H9 (cell line): ENCODE measurements at regions not wholly inside any gene's neighbourhood (a gene's known extent, or its start where the extent isn't known, plus 50 kb on each side); places are given as distances from the start of the nearest gene placed in this dataset.

Experiments used
- DNase-seq: peaks from one replicate; pipeline ENCODE4 v3.0.0-alpha.2; 2017
- H2AFZ ChIP-seq: one replicate; pipeline ENCODE4 v1.6.1; 2013; ENCODE audit warnings: mild to moderate bottlenecking, low read length, control low read depth, moderate library complexity
- H2AK5ac ChIP-seq: 2 replicates; pipeline ENCODE4 v1.6.1; 2013; ENCODE audit warnings: low read length, control low read depth, mixed read lengths; ENCODE audit not compliant: insufficient read length
- H2BK120ac ChIP-seq: one replicate; pipeline ENCODE4 v1.6.1; 2013; ENCODE audit warnings: low read depth, mild to moderate bottlenecking, low read length, control low read depth, inconsistent platforms; ENCODE audit not compliant: poor library complexity, severe bottlenecking
- H2BK12ac ChIP-seq: 2 replicates; pipeline ENCODE4 v1.6.1; 2013; ENCODE audit warnings: low read length, control low read depth, mixed read lengths, low read depth; ENCODE audit not compliant: insufficient read length
- H2BK15ac ChIP-seq: 2 replicates; pipeline ENCODE4 v1.6.1; 2013; ENCODE audit warnings: low read depth, low read length, control low read depth
- H2BK20ac ChIP-seq: one replicate; pipeline ENCODE4 v1.6.1; 2013; ENCODE audit warnings: low read depth, mild to moderate bottlenecking, low read length, control low read depth, inconsistent platforms; ENCODE audit not compliant: poor library complexity, severe bottlenecking
- H2BK5ac ChIP-seq: 2 replicates; pipeline ENCODE4 v1.6.1; 2013; ENCODE audit warnings: low read length, control low read depth, mixed read lengths; ENCODE audit not compliant: insufficient read length
- H3K14ac ChIP-seq: 2 replicates; pipeline ENCODE4 v1.6.1; 2013; ENCODE audit warnings: low read length, control low read depth; ENCODE audit not compliant: insufficient read depth
- H3K18ac ChIP-seq: 2 replicates; pipeline ENCODE4 v1.6.1; 2013; ENCODE audit warnings: low read depth, mild to moderate bottlenecking, mixed read lengths, low read length, control low read depth; ENCODE audit not compliant: insufficient read length
- H3K23ac ChIP-seq: 2 replicates; pipeline ENCODE4 v1.6.1; 2013; ENCODE audit warnings: low read length, control low read depth, mixed read lengths, low read depth; ENCODE audit not compliant: insufficient read length
- H3K23me2 ChIP-seq: 2 replicates; pipeline ENCODE4 v1.6.1; 2013; ENCODE audit warnings: low read depth, mild to moderate bottlenecking, mixed read lengths, low read length, control low read depth; ENCODE audit not compliant: insufficient read length, poor library complexity, severe bottlenecking
- H3K27ac ChIP-seq: 2 replicates; pipeline ENCODE4 v1.5.1; 2013; ENCODE audit warnings: low read length, control low read depth, mixed read lengths, low read depth; ENCODE audit not compliant: insufficient read length
- H3K27me3 ChIP-seq: 2 replicates; pipeline ENCODE4 v1.6.1; 2013; ENCODE audit warnings: low read length, control low read depth, inconsistent platforms; ENCODE audit not compliant: insufficient read depth
- H3K4ac ChIP-seq: 2 replicates; pipeline ENCODE4 v1.6.1; 2013; ENCODE audit warnings: low read depth, mild to moderate bottlenecking, control low read depth, inconsistent platforms, low read length, moderate library complexity
- H3K4me1 ChIP-seq: 2 replicates; pipeline ENCODE4 v1.6.1; 2013; ENCODE audit warnings: low read length, control low read depth, inconsistent platforms; ENCODE audit not compliant: insufficient read depth
- H3K4me2 ChIP-seq: 2 replicates; pipeline ENCODE4 v1.6.1; 2013; ENCODE audit warnings: low read length, control low read depth, mixed read lengths; ENCODE audit not compliant: insufficient read length, insufficient read depth
- H3K56ac ChIP-seq: 2 replicates; pipeline ENCODE4 v1.6.1; 2013; ENCODE audit warnings: low read depth, mild to moderate bottlenecking, mixed read lengths, low read length, control low read depth; ENCODE audit not compliant: insufficient read length
- H3K79me1 ChIP-seq: 2 replicates; pipeline ENCODE4 v1.6.1; 2013; ENCODE audit warnings: low read depth, mild to moderate bottlenecking, moderate library complexity, low read length, control low read depth, inconsistent platforms; ENCODE audit not compliant: insufficient read depth, poor library complexity, severe bottlenecking
- H3K79me2 ChIP-seq: 2 replicates; pipeline ENCODE4 v1.6.1; 2013; ENCODE audit warnings: low read length, control low read depth, inconsistent platforms; ENCODE audit not compliant: insufficient read depth
- H3K9ac ChIP-seq: 2 replicates; pipeline ENCODE4 v1.6.1; 2013; ENCODE audit warnings: low read length, control low read depth, mixed read lengths; ENCODE audit not compliant: insufficient read length; ENCODE audit errors: extremely low read depth
- H3K9me3 ChIP-seq: one replicate; pipeline ENCODE4 v1.6.1; 2013; ENCODE audit warnings: low read depth, low read length, inconsistent platforms; ENCODE audit not compliant: control insufficient read depth
- H3T11ph ChIP-seq: one replicate; pipeline ENCODE4 v1.6.1; 2013; ENCODE audit warnings: mild to moderate bottlenecking, low read length, control low read depth, inconsistent platforms
- H4K20me1 ChIP-seq: one replicate; pipeline ENCODE4 v1.6.1; 2013; ENCODE audit not compliant: control insufficient read depth, insufficient read length, insufficient read depth
- H4K5ac ChIP-seq: 2 replicates; pipeline ENCODE4 v1.6.1; 2013; ENCODE audit warnings: low read depth, mild to moderate bottlenecking, mixed read lengths, low read length, control low read depth; ENCODE audit not compliant: insufficient read length
- H4K8ac ChIP-seq: replicated peaks from 2 replicates; pipeline ENCODE4 v1.6.1; 2013; ENCODE audit warnings: low read length, control low read depth, mixed read lengths, low read depth; ENCODE audit not compliant: insufficient read length
- H4K91ac ChIP-seq: 2 replicates; pipeline ENCODE4 v1.6.1; 2013; ENCODE audit warnings: low read depth, mild to moderate bottlenecking, moderate library complexity, mixed read lengths, low read length, control low read depth; ENCODE audit not compliant: insufficient read length
- H3K27ac Mint-ChIP-seq, 3 experiments: 2 replicates in 2 of 3; 3 replicates in 1 of 3; pipeline ENCODE4 v1.8.0; 2020 to 2021; ENCODE audit warnings: mixed read lengths in 3 of 3, mild to moderate bottlenecking in 1 of 3, moderate library complexity in 1 of 3
- H3K27me3 Mint-ChIP-seq: 2 replicates; pipeline ENCODE4 v1.8.0; 2021; ENCODE audit warnings: low read depth, mild to moderate bottlenecking, moderate library complexity, mixed read lengths
- H3K36me3 Mint-ChIP-seq, 3 experiments: 2 replicates in 2 of 3; 3 replicates in 1 of 3; pipeline ENCODE4 v1.8.0; 2020 to 2021; ENCODE audit warnings: low read depth in 3 of 3, mixed read lengths in 3 of 3; ENCODE audit not compliant: insufficient read depth in 1 of 3
- H3K4me1 Mint-ChIP-seq, 2 experiments: 2 replicates each; pipeline ENCODE4 v1.8.0; 2020; ENCODE audit warnings: mixed read lengths in 2 of 2
- H3K4me3 Mint-ChIP-seq, 2 experiments: 2 replicates in 1 of 2; 3 replicates in 1 of 2; pipeline ENCODE4 v1.8.0; 2020 to 2021; ENCODE audit warnings: mild to moderate bottlenecking in 2 of 2, mixed read lengths in 2 of 2, moderate library complexity in 1 of 2
- H3K9me3 Mint-ChIP-seq, 2 experiments: 2 replicates in 1 of 2; 3 replicates in 1 of 2; pipeline ENCODE4 v1.8.0; 2020; ENCODE audit warnings: mild to moderate bottlenecking in 2 of 2, mixed read lengths in 2 of 2, moderate library complexity in 1 of 2
- WGBS: extraction: QIAGEN DNeasy Blood & Tissue Kit; methylation state at CpG from one replicate; pipeline ENCODE4 v1.1.7; 2013; ENCODE audit warnings: missing lambda C conversion rate, low lambda C conversion rate, mixed read lengths; ENCODE audit not compliant: insufficient read length; ENCODE audit errors: extremely low coverage; 5-methylcytosine and 5-hydroxymethylcytosine counted together
- TF ChIP-seq, protein P1 (sequence below): fragments of 200-600 bp; sonication (generic); conservative IDR thresholded peaks from 3 replicates; pipeline ENCODE4 v1.8.0; 2021; ENCODE audit warnings: antibody characterized with exemption, mild to moderate bottlenecking

DNA sequence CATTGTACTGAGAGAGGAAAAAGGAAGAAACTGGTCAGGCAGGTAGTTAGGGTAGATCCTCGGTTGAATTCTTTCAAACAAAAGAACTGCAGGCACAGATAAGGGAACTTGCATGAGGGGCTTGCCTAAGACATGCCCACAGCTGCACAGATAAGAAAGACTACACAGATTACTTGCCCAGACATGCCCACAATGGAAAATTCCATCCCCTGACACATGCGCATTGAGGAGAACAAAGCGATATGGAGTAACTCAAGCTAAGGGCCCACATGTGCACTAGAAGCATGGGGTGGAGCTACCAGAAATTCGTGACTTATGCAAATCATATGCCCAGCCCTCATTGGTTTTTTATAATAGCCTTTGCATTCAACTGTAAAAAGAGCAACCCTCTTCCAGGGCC lies 181.3 kb upstream of the ZNF521 start:
- H2BK15ac ChIP-seq: no peak overlapping the region
- no peaks in the 10 kb centered on the region for H3K9me3 ChIP-seq
- no peaks in the 10 kb centered on the region for H3K23me2 ChIP-seq
- H4K91ac ChIP-seq: no peak overlapping the region
- peak; percentile 30 for DNase-seq
- Mint-ChIP-seq H3K36me3 (peaks cover 0 to 21% (median 16%) of the 10 kb centered on the region in 3 experiments; a peak in 4 of 7 replicates), H3K9me3 (peaks cover 0 to 20% of the 10 kb centered on the region in 2 experiments; a peak in 2 of 5 replicates), H3K27ac (peak overlapping the region in 1 of 3 experiments; percentile 63; a peak in 2 of 7 replicates), H3K4me3 (no peak overlapping the region), H3K27me3 (peaks cover 2% of the 10 kb centered on the region; the same call in 1 of the 2 replicates), H3K4me1 (peaks cover 0 to 2% of the 10 kb centered on the region in 2 experiments; a peak in 1 of 4 replicates)
- no peak overlapping the region for H3T11ph ChIP-seq
- H3K18ac ChIP-seq: no peak overlapping the region
- H3K9ac ChIP-seq: no peak overlapping the region
- no peaks in the 10 kb centered on the region for H3K27me3 ChIP-seq
- H3K56ac ChIP-seq: no peak overlapping the region
- peak overlapping the region; percentile 57 for H2BK120ac ChIP-seq
- H3K4ac ChIP-seq: no peak overlapping the region
- H3K4me2 ChIP-seq: no peak overlapping the region
- H3K14ac ChIP-seq: no peak overlapping the region
- H4K8ac ChIP-seq: no peak overlapping the region
- peak overlapping the region; percentile 62 for H2AFZ ChIP-seq
- no peak overlapping the region for H3K23ac ChIP-seq
- TF ChIP-seq, protein P1, sequence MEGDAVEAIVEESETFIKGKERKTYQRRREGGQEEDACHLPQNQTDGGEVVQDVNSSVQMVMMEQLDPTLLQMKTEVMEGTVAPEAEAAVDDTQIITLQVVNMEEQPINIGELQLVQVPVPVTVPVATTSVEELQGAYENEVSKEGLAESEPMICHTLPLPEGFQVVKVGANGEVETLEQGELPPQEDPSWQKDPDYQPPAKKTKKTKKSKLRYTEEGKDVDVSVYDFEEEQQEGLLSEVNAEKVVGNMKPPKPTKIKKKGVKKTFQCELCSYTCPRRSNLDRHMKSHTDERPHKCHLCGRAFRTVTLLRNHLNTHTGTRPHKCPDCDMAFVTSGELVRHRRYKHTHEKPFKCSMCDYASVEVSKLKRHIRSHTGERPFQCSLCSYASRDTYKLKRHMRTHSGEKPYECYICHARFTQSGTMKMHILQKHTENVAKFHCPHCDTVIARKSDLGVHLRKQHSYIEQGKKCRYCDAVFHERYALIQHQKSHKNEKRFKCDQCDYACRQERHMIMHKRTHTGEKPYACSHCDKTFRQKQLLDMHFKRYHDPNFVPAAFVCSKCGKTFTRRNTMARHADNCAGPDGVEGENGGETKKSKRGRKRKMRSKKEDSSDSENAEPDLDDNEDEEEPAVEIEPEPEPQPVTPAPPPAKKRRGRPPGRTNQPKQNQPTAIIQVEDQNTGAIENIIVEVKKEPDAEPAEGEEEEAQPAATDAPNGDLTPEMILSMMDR: no peak
- H2AK5ac ChIP-seq: no peak overlapping the region
- no CpG with 5 or more reads among the region's 4 CpGs for WGBS
- H3K27ac ChIP-seq: no peak overlapping the region
- no peak overlapping the region for H4K5ac ChIP-seq
- H4K20me1 ChIP-seq: no peaks in the 10 kb centered on the region
- H2BK12ac ChIP-seq: no peak overlapping the region
- no peaks in the 10 kb centered on the region for H3K4me1 ChIP-seq
- H3K79me2 ChIP-seq: no peaks in the 10 kb centered on the region
- H2BK5ac ChIP-seq: no peak overlapping the region
- no peaks in the 10 kb centered on the region for H3K79me1 ChIP-seq
- peak overlapping the region; percentile 94 for H2BK20ac ChIP-seq
